GM19463 (cell line): ENCODE measurements at regions not wholly inside any gene's neighbourhood (a gene's known extent, or its start where the extent isn't known, plus 50 kb on each side); places are given as distances from the start of the nearest gene placed in this dataset.
"Not testable (repeated sequence)": the region's sequence is repeated elsewhere in the genome, so short reads cannot be mapped to it uniquely, and the experiment has no call there.

Source experiments
- ATAC-seq: cut with Tn5 transposase; IDR thresholded peaks from one replicate; pipeline ENCODE4 v1.9.1; 2021; ENCODE audit warnings: mild to moderate bottlenecking, moderate library complexity; ENCODE audit not compliant: unreplicated experiment

- ATAC-seq: peak; percentile 62
Measured at GRCh38 chr15:21718108-21718507, 159.4 kb downstream of the POTEB start.

GRCh38 chr15:21717661-21718060 lies 159.9 kb downstream of the POTEB start:
- ATAC-seq: peak; percentile 18

GRCh38 chr15:21705480-21705879 lies 172.1 kb downstream of the POTEB start:
- ATAC-seq: peak; percentile 96

GRCh38 chr15:21698620-21699019 lies 178.9 kb downstream of the POTEB start:
- ATAC-seq: not testable (repeated sequence)

- not testable (repeated sequence) for ATAC-seq
Measured at GRCh38 chr15:21695089-21695488, 182.4 kb downstream of the POTEB start.

GRCh38 chr15:21692471-21693102 lies 184.9 kb downstream of the POTEB start:
- not testable (repeated sequence) for ATAC-seq

GRCh38 chr15:21656798-21657397 lies 216.6 kb upstream of the POTEB3 start:
- peak; percentile 83 for ATAC-seq

GRCh38 chr15:21656114-21656746 lies 215.9 kb upstream of the POTEB3 start:
- ATAC-seq: peak; percentile 37

GRCh38 chr15:21653707-21654106 lies 213.4 kb upstream of the POTEB3 start:
- ATAC-seq: not testable (repeated sequence)

GRCh38 chr15:21638770-21639169 lies 198.5 kb upstream of the POTEB3 start:
- not testable (repeated sequence) for ATAC-seq

GRCh38 chr15:21626694-21627093 lies 186.4 kb upstream of the POTEB3 start:
- not testable (repeated sequence) for ATAC-seq

- not testable (repeated sequence) for ATAC-seq
Measured at GRCh38 chr15:21609223-21609622, 168.9 kb upstream of the POTEB3 start.

- not testable (repeated sequence) for ATAC-seq
Measured at GRCh38 chr15:21565426-21565825, 125.1 kb upstream of the POTEB3 start.

- ATAC-seq: not testable (repeated sequence)
Measured at GRCh38 chr15:21551809-21552208, 111.5 kb upstream of the POTEB3 start.

- not testable (repeated sequence) for ATAC-seq
Measured at GRCh38 chr15:21546182-21546903, 106.0 kb upstream of the POTEB3 start.

- ATAC-seq: not testable (repeated sequence)
Measured at GRCh38 chr15:21532785-21533184, 92.5 kb upstream of the POTEB3 start.

- not testable (repeated sequence) for ATAC-seq
Measured at GRCh38 chr15:21516248-21516647, 75.9 kb upstream of the POTEB3 start.

- ATAC-seq: not testable (repeated sequence)
Measured at GRCh38 chr15:21515296-21515695, 75.0 kb upstream of the POTEB3 start.

GRCh38 chr15:21503021-21503420 lies 62.7 kb upstream of the POTEB3 start:
- ATAC-seq: not testable (repeated sequence)
